ENCODE measurements at regions not wholly inside any gene's neighbourhood (a gene's known extent, or its start where the extent isn't known, plus 50 kb on each side); places are given as distances from the start of the nearest gene placed in this dataset.

DNA sequence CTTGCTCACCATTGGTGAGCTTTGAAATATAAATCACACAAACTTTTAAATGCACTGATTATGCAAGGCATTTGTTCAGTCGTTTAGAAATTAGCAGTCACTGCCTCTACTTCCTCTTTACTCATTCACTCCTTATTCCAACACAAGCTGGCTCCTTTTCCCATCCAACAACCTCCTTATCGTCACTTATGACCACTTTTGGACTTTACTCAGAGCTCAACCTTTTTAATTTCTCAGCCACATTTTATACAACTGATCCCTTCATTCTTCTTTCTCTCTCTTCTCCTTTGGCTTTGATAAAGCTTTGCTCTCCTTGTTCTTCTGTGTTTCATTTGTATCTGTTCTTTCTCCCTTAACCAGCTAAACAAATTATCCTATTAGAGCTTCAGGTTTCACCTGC is 126.4 kb upstream of the PLEKHA5 start:
- ATAC-seq (replicated peaks in 1 of 2) = no peak
- Mint-ChIP-seq H3K27ac (no peak overlapping the region), H3K27me3 (ENCODE audit: low read depth) (no peaks in the 10 kb centered on the region), H3K9me3 (peaks cover 1% of the 10 kb centered on the region in 2 donors), H3K36me3 (ENCODE audit: insufficient read depth in 2 of 2) (peaks cover 0 to 1% of the 10 kb centered on the region in 2 donors), H3K4me1 (ENCODE audit: low read depth) (no peaks in the 10 kb centered on the region), H3K4me3 (no peak overlapping the region)
- no peak for DNase-seq

GRCh38 chr12:19003987-19004619 is 125.4 kb upstream of the PLEKHA5 start:
- H3K4me3 Mint-ChIP-seq = no peak overlapping the region
- ATAC-seq (replicated peaks in 1 of 2) = no peak
- no peaks in the 10 kb centered on the region for H3K36me3 Mint-ChIP-seq (ENCODE audit: insufficient read depth in 2 of 2)
- H3K4me1 Mint-ChIP-seq (ENCODE audit: low read depth) = no peaks in the 10 kb centered on the region
- no peak for DNase-seq
- no peaks in the 10 kb centered on the region for H3K9me3 Mint-ChIP-seq
- H3K27me3 Mint-ChIP-seq (ENCODE audit: low read depth) = no peaks in the 10 kb centered on the region
- H3K27ac Mint-ChIP-seq = no peak overlapping the region

DNA sequence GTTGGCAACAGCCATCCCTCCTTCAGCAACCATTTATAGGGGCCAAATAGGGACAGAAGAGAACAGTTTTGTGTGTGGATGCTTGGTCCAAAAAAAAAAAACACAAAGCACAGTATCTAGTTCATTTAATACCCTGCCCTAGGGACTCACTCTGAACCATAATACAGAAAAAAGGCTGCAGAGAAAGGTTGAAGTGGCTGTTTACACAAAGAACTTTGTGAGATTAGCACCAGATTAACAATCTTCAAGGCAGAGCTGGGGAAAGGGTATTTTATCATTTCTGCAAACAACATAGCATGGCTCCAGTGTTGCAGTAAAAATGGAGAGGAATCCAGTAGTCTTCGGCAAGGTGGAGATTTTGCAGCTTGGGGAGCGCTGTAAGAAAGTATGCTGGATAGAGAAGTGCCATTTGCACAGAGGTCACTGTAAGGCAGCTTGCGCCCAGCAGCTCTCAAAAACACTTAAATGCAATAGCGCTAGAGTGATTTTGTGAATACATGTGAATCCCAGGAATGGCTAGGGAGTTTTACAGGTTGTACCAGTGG is 124.2 kb upstream of the PLEKHA5 start:
- DNase-seq (no peak), ATAC-seq (replicated peaks in 1 of 2) (no peak)
- Mint-ChIP-seq H3K4me3 (no peak overlapping the region), H3K36me3 (ENCODE audit: insufficient read depth in 2 of 2) (no peaks in the 10 kb centered on the region), H3K9me3 (no peaks in the 10 kb centered on the region), H3K27ac (no peak overlapping the region), H3K4me1 (ENCODE audit: low read depth) (no peaks in the 10 kb centered on the region), H3K27me3 (ENCODE audit: low read depth) (no peaks in the 10 kb centered on the region)

DNA sequence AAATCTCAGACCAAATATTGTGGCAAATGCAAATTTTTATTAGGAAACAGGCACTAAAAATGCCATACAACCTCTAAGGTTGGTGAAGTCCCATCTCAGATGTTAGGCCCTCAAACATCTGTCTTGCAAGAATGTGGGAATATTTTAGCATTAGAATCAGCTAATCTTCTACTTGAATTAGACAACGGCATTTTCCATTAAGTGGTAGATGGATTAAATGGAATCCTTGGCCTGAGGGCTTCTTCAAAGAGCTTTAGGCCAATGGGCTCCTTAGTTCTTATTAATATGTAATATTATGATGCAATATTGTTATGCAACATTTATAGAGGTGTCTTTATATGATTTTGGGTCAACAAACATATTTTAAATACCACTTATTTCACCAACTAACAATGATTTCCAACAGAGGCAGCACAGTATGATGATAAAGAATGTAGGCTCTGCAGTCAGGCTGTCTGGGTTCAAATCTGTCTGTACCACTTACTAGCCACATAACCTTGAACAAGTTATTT is 122.9 kb upstream of the PLEKHA5 start:
- no peak overlapping the region for H3K4me3 Mint-ChIP-seq
- H3K4me1 Mint-ChIP-seq (ENCODE audit: low read depth) = no peaks in the 10 kb centered on the region
- H3K27ac Mint-ChIP-seq = no peak overlapping the region
- DNase-seq (no peak), ATAC-seq (replicated peaks in 1 of 2) (no peak)
- no peaks in the 10 kb centered on the region for H3K27me3 Mint-ChIP-seq (ENCODE audit: low read depth)
- no peaks in the 10 kb centered on the region for H3K36me3 Mint-ChIP-seq (ENCODE audit: insufficient read depth in 2 of 2)
- H3K9me3 Mint-ChIP-seq = no peaks in the 10 kb centered on the region

GRCh38 chr12:19008102-19008501 is 121.4 kb upstream of the PLEKHA5 start:
- DNase-seq (no peak), ATAC-seq (replicated peaks in 1 of 2) (no peak)
- no peak overlapping the region for H3K27ac Mint-ChIP-seq
- H3K27me3 Mint-ChIP-seq (ENCODE audit: low read depth) = no peaks in the 10 kb centered on the region
- H3K4me3 Mint-ChIP-seq = no peak overlapping the region
- no peaks in the 10 kb centered on the region for H3K9me3 Mint-ChIP-seq
- no peaks in the 10 kb centered on the region for H3K36me3 Mint-ChIP-seq (ENCODE audit: insufficient read depth in 2 of 2)
- no peaks in the 10 kb centered on the region for H3K4me1 Mint-ChIP-seq (ENCODE audit: low read depth)

DNA sequence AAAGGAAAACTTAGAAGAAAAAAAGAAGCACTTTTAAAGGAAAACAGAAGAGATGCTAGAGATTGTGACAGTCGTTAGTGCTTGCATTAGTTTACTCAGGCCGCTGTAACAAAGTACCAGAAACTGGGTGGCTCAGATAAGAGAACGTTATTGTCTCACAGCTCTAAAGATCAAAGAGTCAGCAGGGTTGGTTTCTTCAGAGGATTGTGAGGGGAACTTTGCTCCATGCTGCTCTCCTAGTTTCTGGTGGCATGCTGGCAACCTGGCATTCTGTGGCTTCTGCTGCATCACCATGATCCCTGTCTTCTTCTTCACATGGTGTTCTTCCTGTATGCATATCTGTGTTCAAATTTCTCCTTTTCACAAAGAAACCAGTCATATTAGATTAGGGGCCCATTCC is 119.4 kb upstream of the PLEKHA5 start:
- no peaks in the 10 kb centered on the region for H3K9me3 Mint-ChIP-seq
- DNase-seq (no peak), ATAC-seq (replicated peaks in 1 of 2) (no peak)
- H3K36me3 Mint-ChIP-seq (ENCODE audit: insufficient read depth in 2 of 2) = no peaks in the 10 kb centered on the region
- no peaks in the 10 kb centered on the region for H3K4me1 Mint-ChIP-seq (ENCODE audit: low read depth)
- H3K27ac Mint-ChIP-seq = no peak overlapping the region
- H3K4me3 Mint-ChIP-seq = no peak overlapping the region
- peaks cover 3% of the 10 kb centered on the region for H3K27me3 Mint-ChIP-seq (ENCODE audit: low read depth)

DNA sequence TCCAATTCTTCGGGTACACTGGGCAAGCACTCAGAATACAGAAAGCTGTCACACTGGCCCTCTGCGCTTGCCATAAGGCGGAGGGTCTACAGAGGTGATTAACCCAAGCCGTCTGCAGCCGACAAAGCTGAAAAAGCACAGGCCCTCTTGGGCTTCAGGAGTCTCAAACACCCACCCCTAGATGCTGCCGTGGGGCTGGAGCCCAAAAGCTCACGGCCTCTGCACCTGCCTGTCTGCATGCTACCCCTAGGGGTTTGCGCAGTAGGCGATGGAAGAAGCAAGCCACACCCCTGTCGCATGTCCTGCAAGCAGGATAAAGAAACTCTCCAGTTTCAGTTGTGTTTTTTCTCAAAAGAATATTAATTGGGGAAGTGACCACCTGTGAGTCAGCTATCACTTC is 118.8 kb upstream of the PLEKHA5 start:
- H3K27ac Mint-ChIP-seq = no peak overlapping the region
- H3K27me3 Mint-ChIP-seq (ENCODE audit: low read depth) = peaks cover 9% of the 10 kb centered on the region
- no peaks in the 10 kb centered on the region for H3K36me3 Mint-ChIP-seq (ENCODE audit: insufficient read depth in 2 of 2)
- H3K9me3 Mint-ChIP-seq = no peaks in the 10 kb centered on the region
- no peak for ATAC-seq (replicated peaks in 1 of 2)
- H3K4me3 Mint-ChIP-seq = no peak overlapping the region
- H3K4me1 Mint-ChIP-seq (ENCODE audit: low read depth) = no peaks in the 10 kb centered on the region
- DNase-seq = no peak

GRCh38 chr12:19012965-19013364 is 116.6 kb upstream of the PLEKHA5 start:
- no peak for DNase-seq
- no peak overlapping the region for H3K27ac Mint-ChIP-seq
- no peaks in the 10 kb centered on the region for H3K36me3 Mint-ChIP-seq (ENCODE audit: insufficient read depth in 2 of 2)
- no peaks in the 10 kb centered on the region for H3K9me3 Mint-ChIP-seq
- H3K4me3 Mint-ChIP-seq = no peak overlapping the region
- ATAC-seq (replicated peaks in 1 of 2) = no peak
- no peaks in the 10 kb centered on the region for H3K4me1 Mint-ChIP-seq (ENCODE audit: low read depth)
- peaks cover 14% of the 10 kb centered on the region for H3K27me3 Mint-ChIP-seq (ENCODE audit: low read depth)

DNA sequence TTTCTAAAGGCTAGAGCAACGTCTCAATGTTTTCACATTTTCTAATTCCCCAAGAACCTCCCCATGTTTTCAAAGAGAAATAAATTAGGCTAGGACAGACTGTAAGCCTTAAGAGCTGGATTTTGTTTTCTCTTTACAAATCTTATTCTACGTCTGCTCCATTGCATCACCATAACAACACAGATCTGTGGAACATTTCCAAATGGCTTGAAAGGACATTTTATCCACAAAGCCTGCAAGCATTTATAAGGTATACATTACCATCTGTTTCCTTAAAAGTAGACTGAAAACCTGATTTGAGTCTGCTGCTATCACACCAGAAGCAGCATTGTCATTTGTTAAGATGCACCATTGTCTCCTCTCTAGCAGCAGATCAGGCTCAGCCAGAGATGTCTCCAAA is 115.3 kb upstream of the PLEKHA5 start:
- Mint-ChIP-seq H3K27ac (no peak overlapping the region), H3K27me3 (ENCODE audit: low read depth) (peaks cover 14% of the 10 kb centered on the region), H3K9me3 (no peaks in the 10 kb centered on the region), H3K36me3 (ENCODE audit: insufficient read depth in 2 of 2) (no peaks in the 10 kb centered on the region), H3K4me1 (ENCODE audit: low read depth) (no peaks in the 10 kb centered on the region), H3K4me3 (no peak overlapping the region)
- DNase-seq = no peak
- ATAC-seq (replicated peaks in 1 of 2) = no peak

DNA sequence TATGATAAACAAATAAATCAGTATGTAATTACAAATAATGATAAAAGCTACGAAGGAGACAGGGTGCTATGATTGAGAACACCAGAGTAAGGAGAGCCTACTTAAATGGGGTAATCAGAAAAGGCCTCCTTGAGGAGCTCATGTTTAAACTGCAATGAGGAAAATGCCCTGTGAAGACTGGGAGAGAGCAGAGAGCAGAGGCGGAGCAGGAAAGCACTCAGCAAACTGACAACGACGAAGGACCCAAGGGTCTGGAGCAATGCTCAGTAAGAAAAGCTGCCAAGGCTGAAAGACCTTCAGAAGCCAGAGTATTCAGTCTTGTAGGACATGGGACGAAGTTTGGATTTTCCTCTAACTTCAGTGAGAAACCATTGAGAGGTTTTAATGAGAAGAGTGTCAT is 114.2 kb upstream of the PLEKHA5 start:
- Mint-ChIP-seq H3K27me3 (ENCODE audit: low read depth) (peaks cover 14% of the 10 kb centered on the region), H3K36me3 (ENCODE audit: insufficient read depth in 2 of 2) (no peaks in the 10 kb centered on the region), H3K4me1 (ENCODE audit: low read depth) (no peaks in the 10 kb centered on the region), H3K27ac (no peak overlapping the region), H3K9me3 (no peaks in the 10 kb centered on the region), H3K4me3 (no peak overlapping the region)
- DNase-seq (no peak), ATAC-seq (replicated peaks in 1 of 2) (no peak)

- Mint-ChIP-seq H3K27ac (no peak overlapping the region), H3K27me3 (ENCODE audit: low read depth) (peaks cover 14% of the 10 kb centered on the region), H3K4me3 (no peak overlapping the region), H3K36me3 (ENCODE audit: insufficient read depth in 2 of 2) (no peaks in the 10 kb centered on the region), H3K4me1 (ENCODE audit: low read depth) (no peaks in the 10 kb centered on the region), H3K9me3 (no peaks in the 10 kb centered on the region)
- DNase-seq (no peak), ATAC-seq (replicated peaks in 1 of 2) (no peak)
Measured at GRCh38 chr12:19018302-19018970, 111.1 kb upstream of the PLEKHA5 start.

DNA sequence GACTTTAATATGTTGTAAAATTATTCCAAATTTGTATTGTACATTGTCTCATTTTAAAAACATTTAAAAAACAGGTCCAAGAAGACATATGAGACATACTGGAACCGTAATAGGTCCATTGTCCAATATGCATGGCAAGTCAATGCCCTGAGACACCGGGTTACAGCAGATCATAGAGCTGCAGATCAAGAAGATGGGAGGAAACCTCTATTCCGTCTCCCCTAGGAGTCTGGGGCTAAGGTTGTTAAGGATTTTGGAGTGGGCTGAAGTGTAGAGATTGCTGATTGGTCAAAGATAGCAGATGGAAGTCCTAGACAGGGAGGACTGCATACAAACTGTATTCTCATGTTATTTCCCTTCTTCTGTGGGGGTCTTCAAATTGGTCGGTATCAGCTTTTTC is 108.3 kb upstream of the PLEKHA5 start:
- ATAC-seq (replicated peaks in 1 of 2) = no peak
- DNase-seq = no peak
- Mint-ChIP-seq H3K9me3 (no peaks in the 10 kb centered on the region), H3K4me1 (ENCODE audit: low read depth) (no peaks in the 10 kb centered on the region), H3K27me3 (ENCODE audit: low read depth) (peaks cover 5% of the 10 kb centered on the region), H3K36me3 (ENCODE audit: insufficient read depth in 2 of 2) (no peaks in the 10 kb centered on the region), H3K27ac (no peak overlapping the region), H3K4me3 (no peak overlapping the region)

GRCh38 chr12:19021646-19022045 is 107.9 kb upstream of the PLEKHA5 start:
- no peak overlapping the region for H3K27ac Mint-ChIP-seq
- H3K4me1 Mint-ChIP-seq (ENCODE audit: low read depth) = no peaks in the 10 kb centered on the region
- H3K9me3 Mint-ChIP-seq = no peaks in the 10 kb centered on the region

GRCh38 chr12:19025582-19025981 is 104.0 kb upstream of the PLEKHA5 start:
- Mint-ChIP-seq H3K4me3 (no peak overlapping the region), H3K4me1 (ENCODE audit: low read depth) (no peaks in the 10 kb centered on the region), H3K27ac (no peak overlapping the region), H3K9me3 (no peaks in the 10 kb centered on the region), H3K27me3 (ENCODE audit: low read depth) (peaks cover 6% of the 10 kb centered on the region), H3K36me3 (ENCODE audit: insufficient read depth in 2 of 2) (no peaks in the 10 kb centered on the region)
- no peak for DNase-seq
- no peak for ATAC-seq (replicated peaks in 1 of 2)

More at GRCh38 chr12:19021646-19022045, 107.9 kb upstream of the PLEKHA5 start:
- H3K27me3 Mint-ChIP-seq (ENCODE audit: low read depth) = peaks cover 5% of the 10 kb centered on the region
- no peak overlapping the region for H3K4me3 Mint-ChIP-seq
- ATAC-seq (replicated peaks in 1 of 2) = no peak
- no peak for DNase-seq
- H3K36me3 Mint-ChIP-seq (ENCODE audit: insufficient read depth in 2 of 2) = no peaks in the 10 kb centered on the region

Data from activated T-cell treated with anti-CD3 and anti-CD28 coated beads, Interleukin-2, amount 50 U/mL, for 72 hours (primary cell).